MCF 10A (cell line): ENCODE measurements at regions not wholly inside any gene's neighbourhood (a gene's known extent, or its start where the extent isn't known, plus 50 kb on each side); places are given as distances from the start of the nearest gene placed in this dataset.

ENCODE experiments used
- BruUV-seq: library from RNA; stranded (reverse); fragments of 400-500 nt; replicated peaks from 2 replicates; lab custom pipeline; 2021; lab: Mats Ljungman, UMichigan
- CTCF ChIA-PET: fragments of 300-600 bp; sonication (Branson Sonifier 250); formaldehyde crosslinking; extraction: SDS; loops from one replicate; lab custom pipeline; 2021; ENCODE audit warnings: antibody characterized with exemption, inconsistent platforms; lab: Yijun Ruan, JAX
- POLR2A ChIA-PET: fragments of 300-600, 350-650 bp; sonication (Branson Sonifier 250); formaldehyde crosslinking; extraction: SDS; loops from one replicate; lab custom pipeline; 2020; ENCODE audit warnings: antibody characterized with exemption, inconsistent platforms; lab: Yijun Ruan, JAX
- DNase-seq: peaks from one replicate; pipeline ENCODE4 v3.0.0-alpha.2; 2018; ENCODE audit not compliant: unreplicated experiment
- H3K27ac Mint-ChIP-seq: one replicate; pipeline ENCODE4 v1.8.0; 2022; ENCODE audit warnings: mild to moderate bottlenecking, low read depth, mixed read lengths; ENCODE audit not compliant: unreplicated experiment
- H3K27me3 Mint-ChIP-seq: one replicate; pipeline ENCODE4 v1.8.0; 2022; ENCODE audit warnings: mixed read lengths; ENCODE audit not compliant: insufficient read depth, unreplicated experiment
- H3K36me3 Mint-ChIP-seq: one replicate; pipeline ENCODE4 v1.8.0; 2022; ENCODE audit warnings: mild to moderate bottlenecking, moderate library complexity, mixed read lengths; ENCODE audit not compliant: insufficient read depth, unreplicated experiment
- H3K4me1 Mint-ChIP-seq: one replicate; pipeline ENCODE4 v1.8.0; 2022; ENCODE audit warnings: mixed read lengths; ENCODE audit not compliant: insufficient read depth, unreplicated experiment
- H3K4me3 Mint-ChIP-seq: one replicate; pipeline ENCODE4 v1.8.0; 2022; ENCODE audit warnings: mild to moderate bottlenecking, moderate library complexity, mixed read lengths; ENCODE audit not compliant: unreplicated experiment
- H3K9me3 Mint-ChIP-seq: one replicate; pipeline ENCODE4 v1.8.0; 2022; ENCODE audit warnings: mixed read lengths; ENCODE audit not compliant: unreplicated experiment
- intact Hi-C: fragments of 100-400 bp; cut with micrococcal nuclease; formaldehyde crosslinking; loops from 2 replicates; pipeline ENCODE4 v1.14.1; 2022
- TF ChIP-seq, protein P1 (sequence below): fragments of 200-600 bp; IDR thresholded peaks from one replicate; pipeline ENCODE4 v1.8.0; 2022; ENCODE audit warnings: antibody characterized with exemption, mild to moderate bottlenecking; ENCODE audit not compliant: unreplicated experiment

GRCh38 chr6:40645043-40645442 is 57.9 kb upstream of the LRFN2 start:
- TF ChIP-seq, protein P1, sequence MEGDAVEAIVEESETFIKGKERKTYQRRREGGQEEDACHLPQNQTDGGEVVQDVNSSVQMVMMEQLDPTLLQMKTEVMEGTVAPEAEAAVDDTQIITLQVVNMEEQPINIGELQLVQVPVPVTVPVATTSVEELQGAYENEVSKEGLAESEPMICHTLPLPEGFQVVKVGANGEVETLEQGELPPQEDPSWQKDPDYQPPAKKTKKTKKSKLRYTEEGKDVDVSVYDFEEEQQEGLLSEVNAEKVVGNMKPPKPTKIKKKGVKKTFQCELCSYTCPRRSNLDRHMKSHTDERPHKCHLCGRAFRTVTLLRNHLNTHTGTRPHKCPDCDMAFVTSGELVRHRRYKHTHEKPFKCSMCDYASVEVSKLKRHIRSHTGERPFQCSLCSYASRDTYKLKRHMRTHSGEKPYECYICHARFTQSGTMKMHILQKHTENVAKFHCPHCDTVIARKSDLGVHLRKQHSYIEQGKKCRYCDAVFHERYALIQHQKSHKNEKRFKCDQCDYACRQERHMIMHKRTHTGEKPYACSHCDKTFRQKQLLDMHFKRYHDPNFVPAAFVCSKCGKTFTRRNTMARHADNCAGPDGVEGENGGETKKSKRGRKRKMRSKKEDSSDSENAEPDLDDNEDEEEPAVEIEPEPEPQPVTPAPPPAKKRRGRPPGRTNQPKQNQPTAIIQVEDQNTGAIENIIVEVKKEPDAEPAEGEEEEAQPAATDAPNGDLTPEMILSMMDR, result no peak
- Mint-ChIP-seq H3K9me3 (peaks cover 11% of the 10 kb centered on the region), H3K27me3 (no peaks in the 10 kb centered on the region), H3K4me1 (no peaks in the 10 kb centered on the region), H3K4me3 (no peak overlapping the region), H3K27ac (no peak overlapping the region), H3K36me3 (no peaks in the 10 kb centered on the region)
- BruUV-seq, result no TSS peak
- CTCF ChIA-PET, result interaction anchor here (0.7 kb wide), 1 partner anchor 1213 kb away, joined by 3 read pairs; no protein-coding TSS in a partner anchor
- DNase-seq, result no peak
- intact Hi-C loops, result no loop called here
- POLR2A ChIA-PET, result no interaction called here

DNA sequence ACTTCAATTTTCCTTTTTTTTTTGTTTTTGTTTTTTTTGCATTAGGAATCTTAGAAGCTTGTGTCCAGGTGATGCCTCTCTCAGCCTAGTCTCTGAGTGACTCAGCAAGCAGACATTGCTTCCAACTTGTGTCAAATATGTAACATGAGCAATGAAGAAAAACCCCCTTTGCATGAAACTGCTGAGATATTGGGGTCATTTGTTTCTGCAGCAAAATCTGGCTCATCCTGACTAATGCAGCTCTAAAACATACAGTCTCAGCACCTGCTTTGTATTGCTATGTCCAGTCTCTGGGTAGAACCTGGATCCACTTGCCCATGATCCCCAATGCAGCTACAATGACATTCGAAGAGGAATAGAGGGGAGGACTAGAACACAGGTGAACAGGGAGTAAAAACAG is 55.7 kb upstream of the LRFN2 start:
- CTCF ChIA-PET, result interaction anchor here (0.8 kb wide), 1 partner anchor 1295 kb away, joined by 3 read pairs; no protein-coding TSS in a partner anchor
- no peak overlapping the region for H3K4me3 Mint-ChIP-seq
- DNase-seq, result no peak
- H3K36me3 Mint-ChIP-seq, result no peaks in the 10 kb centered on the region
- no peaks in the 10 kb centered on the region for H3K4me1 Mint-ChIP-seq
- no TSS peak for BruUV-seq
- POLR2A ChIA-PET, result no interaction called here
- peaks cover 5% of the 10 kb centered on the region for H3K9me3 Mint-ChIP-seq
- TF ChIP-seq, protein P1, result no peak
- H3K27me3 Mint-ChIP-seq, result no peaks in the 10 kb centered on the region
- no peak overlapping the region for H3K27ac Mint-ChIP-seq
- intact Hi-C loops, result no loop called here

GRCh38 chr6:40642190-40642589 is 55.0 kb upstream of the LRFN2 start:
- H3K36me3 Mint-ChIP-seq, result no peaks in the 10 kb centered on the region
- POLR2A ChIA-PET, result no interaction called here
- TF ChIP-seq, protein P1, result no peak
- BruUV-seq, result no TSS peak
- H3K9me3 Mint-ChIP-seq, result peaks cover 6% of the 10 kb centered on the region
- H3K4me3 Mint-ChIP-seq, result no peak overlapping the region
- no peaks in the 10 kb centered on the region for H3K27me3 Mint-ChIP-seq
- CTCF ChIA-PET, result interaction anchor here (0.8 to 1.0 kb wide), 2 partner anchors 314 to 1295 kb away, joined by 3 read pairs; no protein-coding TSS in a partner anchor
- H3K27ac Mint-ChIP-seq, result no peak overlapping the region
- peak; percentile 3 for DNase-seq
- intact Hi-C loops, result no loop called here
- no peaks in the 10 kb centered on the region for H3K4me1 Mint-ChIP-seq

- Mint-ChIP-seq H3K27me3 (no peaks in the 10 kb centered on the region), H3K36me3 (no peaks in the 10 kb centered on the region), H3K9me3 (peaks cover 10% of the 10 kb centered on the region), H3K4me3 (no peak overlapping the region), H3K27ac (no peak overlapping the region), H3K4me1 (no peaks in the 10 kb centered on the region)
- intact Hi-C loops, result no loop called here
- CTCF ChIA-PET, result interaction anchor here (1.0 kb wide), 1 partner anchor 312 kb away, joined by 3 read pairs; no protein-coding TSS in a partner anchor
- TF ChIP-seq, protein P1, result no peak
- POLR2A ChIA-PET, result no interaction called here
- no TSS peak for BruUV-seq
- DNase-seq, result no peak
Measured at GRCh38 chr6:40640599-40641227, 53.5 kb upstream of the LRFN2 start.
